NCI-H187 (cell line): ENCODE measurements at regions not wholly inside any gene's neighbourhood (a gene's known extent, or its start where the extent isn't known, plus 50 kb on each side); places are given as distances from the start of the nearest gene placed in this dataset.

ENCODE experiments used
- DNase-seq, 2 experiments: peaks; one replicate each; lab custom pipeline; 2025; lab: John Stamatoyannopoulos, UW

DNA sequence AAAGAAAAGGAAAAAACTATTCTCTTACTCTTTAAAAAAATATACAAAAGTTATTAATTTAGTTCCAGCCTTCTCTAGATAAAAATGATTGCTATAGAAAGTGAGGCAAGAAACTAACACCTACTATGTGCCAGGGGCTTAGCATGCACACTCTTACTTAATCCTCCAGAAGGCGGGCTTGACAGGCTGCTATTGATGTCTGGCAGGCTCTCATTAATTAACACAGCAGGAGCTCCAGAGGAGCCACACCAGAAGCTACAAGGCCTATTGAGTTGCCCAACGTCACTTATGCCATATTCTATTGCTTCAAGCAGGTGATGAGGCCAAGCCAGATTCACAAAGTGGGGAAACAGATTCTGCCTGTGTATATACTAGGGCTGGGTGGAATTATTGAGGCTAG lies 54.6 kb upstream of the CLINT1 start:
- DNase-seq = no peak

DNA sequence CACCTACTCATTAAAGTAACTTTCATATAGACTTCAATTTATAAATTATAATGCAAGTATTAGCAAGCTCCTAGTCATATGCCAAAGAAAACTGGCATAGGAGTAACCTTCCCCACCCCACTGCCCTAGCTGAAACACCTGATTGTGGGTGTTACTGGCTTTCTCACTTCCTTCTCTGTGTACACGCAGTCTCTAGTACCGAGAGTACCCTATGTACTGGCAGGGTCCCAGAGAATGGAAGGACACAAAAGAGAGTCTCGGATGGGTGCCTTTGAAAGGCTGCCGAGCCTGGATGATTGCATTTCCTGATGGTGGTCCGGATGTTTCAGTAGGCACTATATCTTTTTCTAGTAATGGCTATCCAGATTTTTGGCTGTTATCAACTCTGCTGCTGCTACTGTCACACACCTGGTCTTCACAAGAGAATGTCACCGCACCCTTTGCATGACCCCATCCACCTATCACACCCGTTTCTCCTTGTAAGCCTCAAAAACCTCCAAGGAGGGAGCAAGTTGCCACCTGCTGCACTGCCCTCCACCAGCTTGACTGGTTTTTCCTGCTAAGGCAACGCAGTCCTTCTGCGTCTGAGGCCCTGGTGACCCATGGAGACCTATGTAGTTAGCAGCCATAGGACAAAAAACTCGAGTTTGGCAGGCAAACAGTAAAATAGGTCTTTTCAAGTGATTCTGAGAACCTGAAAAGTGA lies 53.8 kb upstream of the CLINT1 start:
- peak; percentile 28 to 34 for DNase-seq

DNA sequence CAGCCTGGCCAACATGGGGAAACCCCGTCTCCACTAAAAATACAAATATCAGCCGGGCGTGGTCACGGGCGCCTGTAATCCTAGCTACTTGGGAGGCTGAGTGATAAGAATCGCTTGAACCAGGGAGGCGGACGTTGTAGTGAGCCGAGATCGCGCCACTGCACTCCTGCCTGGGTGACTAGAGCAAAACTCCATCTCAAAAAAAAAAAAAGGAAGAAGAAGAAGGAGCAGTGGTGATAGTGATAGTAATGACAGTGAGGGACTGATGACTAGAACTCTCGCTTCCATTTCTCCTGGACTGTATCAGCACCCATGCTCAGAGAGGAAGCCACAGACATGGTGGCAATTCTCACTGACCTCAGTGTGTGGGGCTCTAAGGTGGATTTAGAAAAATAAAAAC lies 52.6 kb upstream of the CLINT1 start:
- DNase-seq = no peak
